Left cardiac atrium (tissue), 4 donors: ENCODE measurements at regions not wholly inside any gene's neighbourhood (a gene's known extent, or its start where the extent isn't known, plus 50 kb on each side); places are given as distances from the start of the nearest gene placed in this dataset.
"Not testable (repeated sequence)": the region's sequence is repeated elsewhere in the genome, so short reads cannot be mapped to it uniquely, and the experiment has no call there.

Source experiments
- ATAC-seq, 2 donors: fragments of 200-7000 bp; cut with Tn5 transposase; one replicate each; pipeline ENCODE4 v1.9.1; 2020; ENCODE audit warnings: mild to moderate bottlenecking in 2 of 2, moderate library complexity in 2 of 2
- DNase-seq: peaks from one replicate; pipeline ENCODE4 v3.0.0-alpha.2; 2020
- intact Hi-C, 2 donors: fragments of 100-400 bp; cut with DNase I; formaldehyde crosslinking; loops; one replicate each; pipeline versions ENCODE4 v1.14.1 to v1.15.1; 2022 to 2023
- donor health status: DM: no; HTN: yes; CAD: no.
- donor health status: DM: no; HTN: yes; CAD: no; lungs with severe emphysema.
- donor health status: DM: yes; HTN: yes; CAD: no.
- donor health status: Dilated cardiomyopathy.

- ATAC-seq = no peak
- no peak for DNase-seq
- intact Hi-C loops = no loop called here
These were observed 317.8 kb downstream of the MMUT start for GRCh38 chr6:49145280-49145679.

GRCh38 chr6:49142421-49143151, 320.5 kb downstream of the MMUT start:
- DNase-seq = no peak
- intact Hi-C loops = no loop called here

GRCh38 chr6:49121970-49122369, 341.1 kb downstream of the MMUT start:
- DNase-seq = no peak
- intact Hi-C loops = no loop called here
- no peak for ATAC-seq

More at GRCh38 chr6:49142421-49143151, 320.5 kb downstream of the MMUT start:
- no peak for ATAC-seq

GRCh38 chr6:49118478-49118877, 344.6 kb downstream of the MMUT start:
- intact Hi-C loops = no loop called here
- no peak for ATAC-seq
- DNase-seq = no peak

- ATAC-seq (no peak), DNase-seq (no peak)
- intact Hi-C loops = no loop called here
These were observed 352.1 kb downstream of the MMUT start for GRCh38 chr6:49110916-49111315.

GRCh38 chr6:49097664-49098063, 365.4 kb downstream of the MMUT start:
- DNase-seq, intact Hi-C loops, ATAC-seq: not testable (repeated sequence)

- ATAC-seq (no peak), DNase-seq (no peak)
- intact Hi-C loops = no loop called here
These were observed 365.9 kb downstream of the MMUT start for GRCh38 chr6:49097116-49097515.

GRCh38 chr6:49088631-49089030, 374.4 kb downstream of the MMUT start:
- no peak for DNase-seq
- intact Hi-C loops = no loop called here
- ATAC-seq = no peak

- intact Hi-C loops = no loop called here
- ATAC-seq = no peak
- DNase-seq = no peak
These were observed 375.7 kb downstream of the MMUT start for GRCh38 chr6:49087369-49087768.

GRCh38 chr6:49082611-49083010, 380.4 kb downstream of the MMUT start:
- intact Hi-C loops = no loop called here
- DNase-seq (no peak), ATAC-seq (no peak)

GRCh38 chr6:49072885-49073620, 390.0 kb downstream of the MMUT start:
- no peak for ATAC-seq

GRCh38 chr6:49072146-49072545, 390.9 kb downstream of the MMUT start:
- intact Hi-C loops = no loop called here
- ATAC-seq = no peak
- DNase-seq = no peak

More at GRCh38 chr6:49072885-49073620, 390.0 kb downstream of the MMUT start:
- intact Hi-C loops = no loop called here
- no peak for DNase-seq

- DNase-seq (no peak), ATAC-seq (no peak)
- intact Hi-C loops = no loop called here
These were observed 392.6 kb downstream of the MMUT start for GRCh38 chr6:49070411-49070810.

GRCh38 chr6:49054311-49054710, 408.7 kb downstream of the MMUT start:
- ATAC-seq = no peak
- DNase-seq = no peak

GRCh38 chr6:49052901-49053300, 410.2 kb downstream of the MMUT start:
- ATAC-seq = no peak
- intact Hi-C loops = no loop called here
- no peak for DNase-seq

More at GRCh38 chr6:49054311-49054710, 408.7 kb downstream of the MMUT start:
- intact Hi-C loops = no loop called here

GRCh38 chr6:49051281-49051680, 411.8 kb downstream of the MMUT start:
- intact Hi-C loops = no loop called here
- no peak for ATAC-seq
- no peak for DNase-seq

GRCh38 chr6:49050584-49050983, 412.5 kb downstream of the MMUT start:
- intact Hi-C loops = no loop called here
- ATAC-seq = no peak
- no peak for DNase-seq

- ATAC-seq (no peak), DNase-seq (no peak)
- intact Hi-C loops = no loop called here
These were observed 424.7 kb downstream of the MMUT start for GRCh38 chr6:49038294-49038822.

- intact Hi-C loops = no loop called here
- ATAC-seq (no peak), DNase-seq (no peak)
These were observed 432.6 kb downstream of the MMUT start for GRCh38 chr6:49030251-49031020.

- DNase-seq (no peak), ATAC-seq (no peak)
- intact Hi-C loops = no loop called here
These were observed 435.4 kb downstream of the MMUT start for GRCh38 chr6:49027644-49028043.
